PC-9 (cell line): ENCODE measurements at regions not wholly inside any gene's neighbourhood (a gene's known extent, or its start where the extent isn't known, plus 50 kb on each side); places are given as distances from the start of the nearest gene placed in this dataset.

Experiments used
- BruUV-seq: library from RNA; stranded (reverse); fragments of 400-500 nt; replicated peaks from 2 replicates; lab custom pipeline; 2021; lab: Mats Ljungman, UMichigan
- CTCF ChIA-PET: fragments of 300-600 bp; sonication (Branson Sonifier 250); formaldehyde crosslinking; loops from one replicate; lab custom pipeline; 2022; ENCODE audit warnings: antibody characterized with exemption; lab: Charles Lee
- POLR2A ChIA-PET: fragments of 300-600 bp; sonication (Branson Sonifier 250); formaldehyde crosslinking; loops from one replicate; lab custom pipeline; 2022; ENCODE audit warnings: antibody characterized with exemption; ENCODE audit not compliant: unreplicated experiment; lab: Charles Lee
- DNase-seq, 2 experiments: peaks; one replicate each; pipeline versions ENCODE4 v3.0.0 to v3.0.0-alpha.2; 2015 to 2022; ENCODE audit warnings: mixed read lengths in 1 of 2
- H2AFZ ChIP-seq: fragments of 200-600 bp; sonication (generic); 2 replicates; pipeline ENCODE4 v1.8.1; 2017; ENCODE audit warnings: antibody characterized with exemption
- H3F3A ChIP-seq: fragments of 200-600 bp; sonication (generic); 2 replicates; pipeline ENCODE4 v1.8.1; 2017; ENCODE audit warnings: antibody characterized with exemption, mild to moderate bottlenecking, low read depth; ENCODE audit not compliant: insufficient read depth
- H3K27ac ChIP-seq: fragments of 200-600 bp; sonication (generic); 2 replicates; pipeline ENCODE4 v1.6.1; 2016; ENCODE audit warnings: mixed run types
- H3K27me3 ChIP-seq: fragments of 200-600 bp; sonication (generic); 2 replicates; pipeline ENCODE4 v1.6.1; 2016; ENCODE audit warnings: low read depth, mixed run types; ENCODE audit not compliant: insufficient read depth
- H3K36me3 ChIP-seq: fragments of 200-600 bp; sonication (generic); 2 replicates; pipeline ENCODE4 v1.6.1; 2016; ENCODE audit warnings: low read depth, mixed run types
- H3K4me1 ChIP-seq: fragments of 200-600 bp; sonication (generic); replicated peaks from 2 replicates; pipeline ENCODE4 v1.6.1; 2016; ENCODE audit warnings: mixed run types; ENCODE audit not compliant: insufficient read depth
- H3K4me2 ChIP-seq: fragments of 200-600 bp; sonication (generic); 2 replicates; pipeline ENCODE4 v1.6.1; 2017; ENCODE audit warnings: mixed run types
- H3K4me3 ChIP-seq: fragments of 200-600 bp; sonication (generic); 2 replicates; pipeline ENCODE4 v1.6.1; 2016; ENCODE audit warnings: mixed run types
- H3K79me2 ChIP-seq: fragments of 200-600 bp; sonication (generic); 2 replicates; pipeline ENCODE4 v1.6.1; 2017; ENCODE audit warnings: low read depth, mixed run types
- H3K9me2 ChIP-seq: fragments of 200-600 bp; sonication (generic); 2 replicates; pipeline ENCODE4 v1.8.1; 2017; ENCODE audit warnings: mild to moderate bottlenecking; ENCODE audit not compliant: insufficient read depth
- H3K9me3 ChIP-seq: fragments of 200-600 bp; sonication (generic); 2 replicates; pipeline ENCODE4 v1.8.1; 2016; ENCODE audit warnings: low read depth; ENCODE audit not compliant: insufficient read depth
- H4K20me1 ChIP-seq: fragments of 200-600 bp; sonication (generic); 2 replicates; pipeline ENCODE4 v1.8.1; 2017; ENCODE audit not compliant: insufficient read depth
- EZH2 ChIP-seq: fragments of 200-600 bp; sonication (generic); IDR thresholded peaks from 2 replicates; pipeline ENCODE4 v1.8.0; 2017; ENCODE audit warnings: antibody characterized with exemption, low read depth
- intact Hi-C: fragments of 100-400 bp; cut with micrococcal nuclease; formaldehyde crosslinking; loops from one replicate; pipeline ENCODE4 v1.10.0; 2022; ENCODE audit not compliant: unreplicated experiment
- TF ChIP-seq, protein P1 (sequence below): fragments of 200-600 bp; sonication (generic); conservative IDR thresholded peaks from 2 replicates; pipeline ENCODE4 v1.6.1; 2017; ENCODE audit warnings: mixed run types, antibody characterized with exemption, mild to moderate bottlenecking, moderate library complexity

DNA sequence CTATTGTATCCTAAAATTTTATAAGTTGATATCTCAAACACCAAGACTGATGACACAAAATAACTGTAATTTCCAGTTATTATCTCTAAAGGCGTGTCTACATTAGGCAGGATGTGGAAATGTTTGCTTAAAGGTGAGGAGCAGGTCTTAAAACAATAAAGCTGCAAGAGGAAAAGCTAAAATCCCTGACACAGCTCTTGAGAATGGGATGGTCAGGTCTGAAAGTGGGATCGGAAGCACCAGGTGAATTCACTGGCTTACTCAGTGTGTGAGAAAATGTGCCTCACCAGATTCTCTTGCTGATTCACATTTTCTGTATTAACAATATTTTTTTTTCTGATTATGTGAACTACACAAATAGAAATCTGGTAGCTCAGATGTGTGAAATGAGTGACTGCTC lies 421.9 kb upstream of the ADAMTS5 start:
- no peaks in the 10 kb centered on the region for H4K20me1 ChIP-seq
- DNase-seq, result no peak
- intact Hi-C loops, result no loop called here
- H3K27ac ChIP-seq, result no peak overlapping the region
- no peaks in the 10 kb centered on the region for H3K27me3 ChIP-seq
- H3K36me3 ChIP-seq, result no peaks in the 10 kb centered on the region
- H3K79me2 ChIP-seq, result no peaks in the 10 kb centered on the region
- H3K9me3 ChIP-seq, result no peaks in the 10 kb centered on the region
- CTCF ChIA-PET, result no interaction called here
- H3K4me2 ChIP-seq, result no peak overlapping the region
- no peaks in the 10 kb centered on the region for H3F3A ChIP-seq
- H3K4me3 ChIP-seq, result no peak overlapping the region
- POLR2A ChIA-PET, result no interaction called here
- H3K9me2 ChIP-seq, result no peaks in the 10 kb centered on the region
- H3K4me1 ChIP-seq, result no peaks in the 10 kb centered on the region
- TF ChIP-seq EZH2, result no peak
- TF ChIP-seq, protein P1, sequence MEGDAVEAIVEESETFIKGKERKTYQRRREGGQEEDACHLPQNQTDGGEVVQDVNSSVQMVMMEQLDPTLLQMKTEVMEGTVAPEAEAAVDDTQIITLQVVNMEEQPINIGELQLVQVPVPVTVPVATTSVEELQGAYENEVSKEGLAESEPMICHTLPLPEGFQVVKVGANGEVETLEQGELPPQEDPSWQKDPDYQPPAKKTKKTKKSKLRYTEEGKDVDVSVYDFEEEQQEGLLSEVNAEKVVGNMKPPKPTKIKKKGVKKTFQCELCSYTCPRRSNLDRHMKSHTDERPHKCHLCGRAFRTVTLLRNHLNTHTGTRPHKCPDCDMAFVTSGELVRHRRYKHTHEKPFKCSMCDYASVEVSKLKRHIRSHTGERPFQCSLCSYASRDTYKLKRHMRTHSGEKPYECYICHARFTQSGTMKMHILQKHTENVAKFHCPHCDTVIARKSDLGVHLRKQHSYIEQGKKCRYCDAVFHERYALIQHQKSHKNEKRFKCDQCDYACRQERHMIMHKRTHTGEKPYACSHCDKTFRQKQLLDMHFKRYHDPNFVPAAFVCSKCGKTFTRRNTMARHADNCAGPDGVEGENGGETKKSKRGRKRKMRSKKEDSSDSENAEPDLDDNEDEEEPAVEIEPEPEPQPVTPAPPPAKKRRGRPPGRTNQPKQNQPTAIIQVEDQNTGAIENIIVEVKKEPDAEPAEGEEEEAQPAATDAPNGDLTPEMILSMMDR, result no peak
- no TSS peak for BruUV-seq
- H2AFZ ChIP-seq, result no peak overlapping the region

DNA sequence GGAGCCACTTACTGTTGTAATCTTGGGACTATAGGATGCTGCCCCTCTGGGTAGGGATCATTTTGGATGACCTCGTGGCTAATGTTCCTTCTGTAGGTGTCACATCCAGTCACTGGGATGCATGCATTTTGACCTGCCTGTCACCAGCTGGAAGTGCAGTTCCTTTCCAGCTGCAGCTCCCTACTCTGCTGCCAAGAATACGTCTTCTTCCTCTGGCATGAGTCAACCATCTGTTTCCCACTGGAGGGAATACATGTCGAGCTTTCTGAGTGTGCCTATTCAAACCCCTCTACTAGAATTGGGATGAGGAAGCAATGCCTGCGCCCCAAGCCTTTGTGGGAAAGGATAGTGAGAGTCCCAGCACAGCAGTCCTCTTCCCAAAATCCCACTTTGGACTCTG lies 415.5 kb upstream of the ADAMTS5 start:
- no peak for DNase-seq
- no peaks in the 10 kb centered on the region for H3K36me3 ChIP-seq
- ChIA-PET CTCF (no interaction called here), POLR2A (no interaction called here)
- no peaks in the 10 kb centered on the region for H3K9me2 ChIP-seq
- TF ChIP-seq EZH2, result no peak
- TF ChIP-seq, protein P1, result no peak
- H2AFZ ChIP-seq, result no peak overlapping the region
- no peaks in the 10 kb centered on the region for H4K20me1 ChIP-seq
- intact Hi-C loops, result no loop called here
- no peaks in the 10 kb centered on the region for H3K27me3 ChIP-seq
- no peak overlapping the region for H3K27ac ChIP-seq
- no peak overlapping the region for H3K4me3 ChIP-seq
- no peaks in the 10 kb centered on the region for H3K79me2 ChIP-seq
- no peaks in the 10 kb centered on the region for H3F3A ChIP-seq
- no peaks in the 10 kb centered on the region for H3K9me3 ChIP-seq
- no peak overlapping the region for H3K4me2 ChIP-seq
- no TSS peak for BruUV-seq
- H3K4me1 ChIP-seq, result no peaks in the 10 kb centered on the region

DNA sequence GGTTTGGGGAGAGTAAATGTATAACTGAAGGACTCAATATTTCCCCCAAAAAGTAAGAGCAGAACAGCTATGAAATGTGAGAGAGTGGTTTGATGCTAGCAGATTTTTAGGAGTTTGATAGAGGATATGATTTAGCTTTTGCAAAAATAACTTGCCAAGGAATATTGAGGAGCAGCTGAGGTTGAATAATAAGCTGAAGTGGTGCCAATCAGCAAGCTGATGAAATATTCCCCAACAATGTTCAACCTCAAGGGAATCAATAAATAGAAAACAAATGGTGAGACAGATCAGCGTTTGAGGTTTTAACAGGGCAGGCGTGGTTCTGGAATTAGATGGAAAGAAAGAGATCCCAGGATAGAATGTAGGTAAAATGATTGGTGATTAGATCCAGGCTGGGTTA lies 413.4 kb upstream of the ADAMTS5 start:
- POLR2A ChIA-PET, result no interaction called here
- H3K27me3 ChIP-seq, result no peaks in the 10 kb centered on the region
- H3K36me3 ChIP-seq, result no peaks in the 10 kb centered on the region
- no peaks in the 10 kb centered on the region for H3K9me3 ChIP-seq
- H3K27ac ChIP-seq, result no peak overlapping the region
- no peaks in the 10 kb centered on the region for H3K4me1 ChIP-seq
- intact Hi-C loops, result no loop called here
- no peak overlapping the region for H2AFZ ChIP-seq
- no peaks in the 10 kb centered on the region for H3K9me2 ChIP-seq
- DNase-seq, result no peak
- CTCF ChIA-PET, result no interaction called here
- no peaks in the 10 kb centered on the region for H4K20me1 ChIP-seq
- no peak overlapping the region for H3K4me2 ChIP-seq
- TF ChIP-seq, protein P1, result no peak
- TF ChIP-seq EZH2, result no peak
- no peaks in the 10 kb centered on the region for H3F3A ChIP-seq
- BruUV-seq, result no TSS peak
- H3K79me2 ChIP-seq, result no peaks in the 10 kb centered on the region
- H3K4me3 ChIP-seq, result no peak overlapping the region
